Thoracic aorta (tissue), 2 donors: ENCODE measurements at regions not wholly inside any gene's neighbourhood (a gene's known extent, or its start where the extent isn't known, plus 50 kb on each side); places are given as distances from the start of the nearest gene placed in this dataset.

ENCODE experiments used
- ATAC-seq: fragments of 150-250 bp; one replicate; pipeline ENCODE4 v1.8.0; 2017; ENCODE audit warnings: low read depth; ENCODE audit not compliant: insufficient number of reproducible peaks, low FRiP score
- DNase-seq: peaks from one replicate; pipeline ENCODE4 v3.0.0-alpha.2; 2020; ENCODE audit warnings: low spot score
- H3K27ac ChIP-seq, 2 donors: fragments of 200-600 bp; sonication (generic); 1 replicate in 1 of 2; 2 replicates in 1 of 2; pipeline ENCODE4 v1.5.1; 2016; ENCODE audit warnings: mild to moderate bottlenecking in 2 of 2, moderate library complexity in 2 of 2
- H3K27me3 ChIP-seq: fragments of 200-600 bp; sonication (generic); replicated peaks from 2 replicates; pipeline ENCODE4 v1.6.0; 2016; ENCODE audit warnings: mild to moderate bottlenecking; ENCODE audit not compliant: insufficient read depth
- H3K36me3 ChIP-seq: fragments of 200-600 bp; sonication (generic); one replicate; pipeline ENCODE4 v1.5.1; 2016
- H3K4me1 ChIP-seq, 2 donors: fragments of 200-600 bp; sonication (generic); 1 replicate in 1 of 2; 2 replicates in 1 of 2; pipeline versions ENCODE4 v1.5.1 to v1.6.0; 2016; ENCODE audit warnings: low read depth in 2 of 2, mild to moderate bottlenecking in 1 of 2; ENCODE audit not compliant: control insufficient read depth in 1 of 2
- H3K4me3 ChIP-seq: fragments of 200-600 bp; sonication (generic); 2 replicates; pipeline ENCODE4 v1.5.1; 2016; ENCODE audit warnings: mild to moderate bottlenecking
- H3K9me3 ChIP-seq: fragments of 200-600 bp; sonication (generic); 2 replicates; pipeline ENCODE4 v1.5.1; 2016
- CTCF ChIP-seq: fragments of 200-600 bp; sonication (generic); IDR thresholded peaks from one replicate; pipeline ENCODE4 v1.5.1; 2019; ENCODE audit warnings: antibody characterized with exemption

GRCh38 chr2:128651000-128651399 is 332.3 kb upstream of the HS6ST1 start:
- Histone ChIP-seq H3K27ac (no peak overlapping the region), H3K9me3 (no peaks in the 10 kb centered on the region)
- TF ChIP-seq CTCF = no peak

GRCh38 chr2:128654408-128654807 is 335.7 kb upstream of the HS6ST1 start:
- no peaks in the 10 kb centered on the region for H3K9me3 ChIP-seq
- ATAC-seq (no peak), DNase-seq (no peak)
- H3K27me3 ChIP-seq = no peaks in the 10 kb centered on the region
- H3K36me3 ChIP-seq = no peaks in the 10 kb centered on the region
- H3K4me1 ChIP-seq = no peaks in the 10 kb centered on the region
- no peak overlapping the region for H3K27ac ChIP-seq
- H3K4me3 ChIP-seq = no peak overlapping the region
- TF ChIP-seq CTCF = no peak

More at GRCh38 chr2:128651000-128651399, 332.3 kb upstream of the HS6ST1 start:
- H3K27me3 ChIP-seq = no peaks in the 10 kb centered on the region
- ATAC-seq = no peak
- no peaks in the 10 kb centered on the region for H3K4me1 ChIP-seq
- no peaks in the 10 kb centered on the region for H3K36me3 ChIP-seq
- DNase-seq = no peak
- no peak overlapping the region for H3K4me3 ChIP-seq

DNA sequence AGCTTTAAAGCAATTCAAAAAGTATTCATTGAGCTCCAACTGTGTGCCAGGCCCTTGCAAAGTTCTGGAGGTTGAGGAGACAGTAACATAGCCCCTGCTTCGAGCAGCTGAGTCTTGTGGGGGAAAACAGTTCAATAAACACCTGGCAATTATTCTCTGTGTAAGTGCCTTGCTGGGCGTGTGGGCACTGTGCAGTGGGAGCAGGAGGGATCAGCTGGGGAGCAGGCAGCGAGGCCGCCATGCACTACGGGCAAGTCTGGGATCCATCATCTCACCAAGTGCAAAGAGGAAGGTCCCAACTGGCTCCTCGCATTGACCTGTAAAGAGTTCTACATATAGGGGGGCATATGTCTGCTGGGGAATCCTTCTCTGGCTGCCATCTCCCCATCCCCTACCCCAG is 342.2 kb upstream of the HS6ST1 start:
- Histone ChIP-seq H3K27me3 (no peaks in the 10 kb centered on the region), H3K4me1 (no peaks in the 10 kb centered on the region), H3K9me3 (no peaks in the 10 kb centered on the region), H3K36me3 (no peaks in the 10 kb centered on the region), H3K4me3 (no peak overlapping the region), H3K27ac (no peak overlapping the region)
- ATAC-seq = no peak
- no peak for TF ChIP-seq CTCF
- no peak for DNase-seq

DNA sequence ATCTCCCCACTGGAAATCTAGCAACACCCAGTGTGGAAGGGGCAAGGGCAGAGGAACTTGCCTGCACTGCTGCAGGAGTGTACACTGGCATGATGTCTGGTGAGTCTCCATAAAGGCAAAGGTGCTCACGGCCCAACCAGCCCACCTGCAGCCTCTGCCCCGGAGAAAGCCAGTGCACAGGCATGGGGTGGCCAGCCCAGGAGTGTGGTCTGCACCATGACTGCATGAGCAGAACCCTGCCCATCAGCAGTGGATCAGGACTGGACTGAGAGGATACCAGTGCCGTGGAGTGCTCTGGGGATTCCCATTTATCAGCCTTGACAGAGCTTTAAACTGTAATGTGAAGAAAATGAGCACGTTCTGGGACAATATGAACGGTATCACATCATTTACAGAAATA is 342.6 kb upstream of the HS6ST1 start:
- DNase-seq (no peak), ATAC-seq (no peak)
- no peak overlapping the region for H3K4me3 ChIP-seq
- H3K27ac ChIP-seq = no peak overlapping the region
- no peaks in the 10 kb centered on the region for H3K27me3 ChIP-seq
- no peaks in the 10 kb centered on the region for H3K4me1 ChIP-seq
- H3K36me3 ChIP-seq = no peaks in the 10 kb centered on the region
- TF ChIP-seq CTCF = no peak
- H3K9me3 ChIP-seq = no peaks in the 10 kb centered on the region

DNA sequence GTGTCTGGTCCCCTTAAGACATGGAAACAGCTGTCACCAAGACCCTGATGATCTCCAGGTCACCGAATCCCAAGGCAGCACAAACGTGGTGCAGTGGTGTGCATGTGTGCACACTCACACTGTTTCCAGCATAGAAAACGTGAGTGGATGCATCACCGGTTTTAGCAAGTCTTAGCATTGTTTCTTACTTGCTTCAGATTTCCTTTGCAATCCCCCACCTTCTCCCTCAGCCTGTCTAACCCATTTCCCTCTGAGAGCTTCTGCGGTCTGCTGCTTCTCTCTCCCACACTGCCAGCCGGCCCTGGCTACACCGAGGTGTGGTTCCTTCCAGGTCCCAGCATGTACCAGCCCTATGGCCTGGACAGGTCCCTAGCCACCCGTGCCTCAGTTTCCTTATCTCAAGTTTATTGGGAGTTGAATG is 343.4 kb upstream of the HS6ST1 start:
- TF ChIP-seq CTCF = no peak
- DNase-seq (no peak), ATAC-seq (no peak)

More for the DNA sequence above, 343.4 kb upstream of the HS6ST1 start:
- Histone ChIP-seq H3K4me3 (no peak overlapping the region), H3K27me3 (no peaks in the 10 kb centered on the region), H3K9me3 (no peaks in the 10 kb centered on the region), H3K27ac (no peak overlapping the region), H3K4me1 (no peaks in the 10 kb centered on the region), H3K36me3 (no peaks in the 10 kb centered on the region)
